Activated B cell treated with CpG ODN at 0.5 μM for 24 hours (primary cell): ENCODE measurements at regions not wholly inside any gene's neighbourhood (a gene's known extent, or its start where the extent isn't known, plus 50 kb on each side); places are given as distances from the start of the nearest gene placed in this dataset.

ENCODE experiments used
- ATAC-seq: fragments of 200-7000 bp; cut with Tn5 transposase; one replicate; pipeline ENCODE4 v1.10.0; 2021; ENCODE audit warnings: low read depth, mild to moderate bottlenecking, moderate library complexity
- CTCF ChIA-PET: fragments of 350-600 bp; sonication (Branson Sonifier 250); formaldehyde crosslinking; loops from one replicate; lab custom pipeline; 2021; ENCODE audit warnings: antibody characterized with exemption; lab: Charles Lee
- POLR2A ChIA-PET: fragments of 350-600 bp; sonication (Branson Sonifier 250); formaldehyde crosslinking; loops from one replicate; lab custom pipeline; 2021; ENCODE audit warnings: antibody characterized with exemption; lab: Charles Lee
- DNase-seq: peaks from one replicate; pipeline ENCODE4 v3.0.0; 2022
- H3K27ac Mint-ChIP-seq: one replicate; pipeline ENCODE4 v1.8.0; 2020; ENCODE audit warnings: mixed read lengths
- H3K27me3 Mint-ChIP-seq: one replicate; pipeline ENCODE4 v1.8.0; 2021; ENCODE audit warnings: mixed read lengths
- H3K36me3 Mint-ChIP-seq: one replicate; pipeline ENCODE4 v1.8.0; 2021; ENCODE audit warnings: low read depth, mixed read lengths
- H3K4me1 Mint-ChIP-seq: one replicate; pipeline ENCODE4 v1.8.0; 2021; ENCODE audit warnings: mixed read lengths
- H3K4me3 Mint-ChIP-seq: one replicate; pipeline ENCODE4 v1.8.0; 2020; ENCODE audit warnings: mild to moderate bottlenecking, mixed read lengths
- H3K9me3 Mint-ChIP-seq: one replicate; pipeline ENCODE4 v1.8.0; 2020; ENCODE audit warnings: mixed read lengths
- CTCF ChIP-seq: fragments of 200-600 bp; IDR thresholded peaks from one replicate; pipeline ENCODE4 v1.8.0; 2022; ENCODE audit warnings: antibody characterized with exemption, mild to moderate bottlenecking
- intact Hi-C: fragments of 100-400 bp; cut with micrococcal nuclease; formaldehyde crosslinking; loops from one replicate; pipeline ENCODE4 v1.15.1; 2024

GRCh38 chr7:63008366-63008765 is 990.3 kb upstream of the ZNF722 start:
- Mint-ChIP-seq H3K36me3 (no peaks in the 10 kb centered on the region), H3K27me3 (no peaks in the 10 kb centered on the region), H3K9me3 (peaks cover 4% of the 10 kb centered on the region), H3K4me3 (no peak overlapping the region), H3K4me1 (no peaks in the 10 kb centered on the region), H3K27ac (no peak overlapping the region)
- ATAC-seq (no peak), DNase-seq (no peak)
- ChIA-PET CTCF (no interaction called here), POLR2A (no interaction called here)
- intact Hi-C loops: loop anchor here (1.0 kb wide), 2 partner anchors 1611 to 1617 kb away; no protein-coding TSS in a partner anchor
- no peak for TF ChIP-seq CTCF

GRCh38 chr7:63009771-63010170 is 988.9 kb upstream of the ZNF722 start:
- no peak overlapping the region for H3K27ac Mint-ChIP-seq
- ChIA-PET POLR2A (no interaction called here), CTCF (no interaction called here)
- H3K36me3 Mint-ChIP-seq: no peaks in the 10 kb centered on the region
- no peak overlapping the region for H3K4me3 Mint-ChIP-seq
- DNase-seq (no peak), ATAC-seq (no peak)
- peaks cover 3% of the 10 kb centered on the region for H3K9me3 Mint-ChIP-seq
- no peaks in the 10 kb centered on the region for H3K4me1 Mint-ChIP-seq
- no peak for TF ChIP-seq CTCF
- intact Hi-C loops: no loop called here
- H3K27me3 Mint-ChIP-seq: no peaks in the 10 kb centered on the region

- H3K27ac Mint-ChIP-seq: no peak overlapping the region
- H3K4me3 Mint-ChIP-seq: no peak overlapping the region
- no peak for DNase-seq
- TF ChIP-seq CTCF: no peak
- no peaks in the 10 kb centered on the region for H3K4me1 Mint-ChIP-seq
- intact Hi-C loops: no loop called here
- H3K27me3 Mint-ChIP-seq: no peaks in the 10 kb centered on the region
- peaks cover 11% of the 10 kb centered on the region for H3K9me3 Mint-ChIP-seq
- H3K36me3 Mint-ChIP-seq: no peaks in the 10 kb centered on the region
- no peak for ATAC-seq
- ChIA-PET POLR2A (no interaction called here), CTCF (no interaction called here)
Observed at GRCh38 chr7:63012633-63013183, 985.9 kb upstream of the ZNF722 start.

- Mint-ChIP-seq H3K9me3 (peaks cover 17% of the 10 kb centered on the region), H3K27ac (no peak overlapping the region), H3K4me3 (no peak overlapping the region), H3K4me1 (no peaks in the 10 kb centered on the region), H3K27me3 (no peaks in the 10 kb centered on the region), H3K36me3 (no peaks in the 10 kb centered on the region)
- DNase-seq (no peak), ATAC-seq (no peak)
- POLR2A ChIA-PET: no interaction called here
- CTCF ChIA-PET: no interaction called here
- TF ChIP-seq CTCF: no peak
- intact Hi-C loops: no loop called here
Observed at GRCh38 chr7:63014792-63015191, 983.9 kb upstream of the ZNF722 start.

- ChIA-PET POLR2A (no interaction called here), CTCF (no interaction called here)
- ATAC-seq: no peak
Observed at GRCh38 chr7:63023182-63023787, 975.4 kb upstream of the ZNF722 start.

More at GRCh38 chr7:63023182-63023787, 975.4 kb upstream of the ZNF722 start:
- Mint-ChIP-seq H3K27ac (no peak overlapping the region), H3K4me3 (no peak overlapping the region), H3K27me3 (no peaks in the 10 kb centered on the region), H3K36me3 (no peaks in the 10 kb centered on the region), H3K4me1 (no peaks in the 10 kb centered on the region), H3K9me3 (peaks cover 16% of the 10 kb centered on the region)
- no peak for TF ChIP-seq CTCF
- intact Hi-C loops: no loop called here
- no peak for DNase-seq
